ENCODE measurements at regions not wholly inside any gene's neighbourhood (a gene's known extent, or its start where the extent isn't known, plus 50 kb on each side); places are given as distances from the start of the nearest gene placed in this dataset.
A peak's percentile ranks its signal among the peaks of the same experiment; 100 is the strongest.

GRCh38 chr4:184879271-184879670 lies 53.5 kb upstream of the ACSL1 start:
- ATAC-seq (no peak), DNase-seq (no peak)
- intact Hi-C loops (cut with DNase I, micrococcal nuclease): no loop called here

- DNase-seq (no peak), ATAC-seq (no peak)
- intact Hi-C loops (cut with DNase I, micrococcal nuclease): no loop called here
Measured at GRCh38 chr4:184882276-184882675, 56.5 kb upstream of the ACSL1 start.

GRCh38 chr4:184883024-184883423 lies 57.3 kb upstream of the ACSL1 start:
- DNase-seq (no peak), ATAC-seq (no peak)
- intact Hi-C loops (cut with DNase I, micrococcal nuclease): no loop called here

- DNase-seq (no peak), ATAC-seq (no peak)
Measured at GRCh38 chr4:184884883-184885282, 59.1 kb upstream of the ACSL1 start.

GRCh38 chr4:184885602-184886001 lies 59.8 kb upstream of the ACSL1 start:
- intact Hi-C loops (cut with DNase I, micrococcal nuclease): no loop called here
- no peak for ATAC-seq

More at GRCh38 chr4:184884883-184885282, 59.1 kb upstream of the ACSL1 start:
- intact Hi-C loops (cut with DNase I, micrococcal nuclease): no loop called here

GRCh38 chr4:184887333-184887732 lies 61.6 kb upstream of the ACSL1 start:
- intact Hi-C loops (cut with DNase I, micrococcal nuclease): no loop called here
- no peak for DNase-seq
- ATAC-seq: no peak

More at GRCh38 chr4:184885602-184886001, 59.8 kb upstream of the ACSL1 start:
- no peak for DNase-seq

GRCh38 chr4:184887947-184888346 lies 62.2 kb upstream of the ACSL1 start:
- no peak for DNase-seq
- intact Hi-C loops (cut with DNase I, micrococcal nuclease): no loop called here
- ATAC-seq: no peak

GRCh38 chr4:184889666-184890335 lies 64.0 kb upstream of the ACSL1 start:
- intact Hi-C loops (cut with DNase I, micrococcal nuclease): no loop called here
- ATAC-seq: no peak
- no peak for DNase-seq

- ATAC-seq: no peak
- intact Hi-C loops (cut with DNase I, micrococcal nuclease): no loop called here
- no peak for DNase-seq
Measured at GRCh38 chr4:184890499-184890898, 64.7 kb upstream of the ACSL1 start.

GRCh38 chr4:184891816-184892397 lies 66.1 kb upstream of the ACSL1 start:
- no peak for ATAC-seq

GRCh38 chr4:184892999-184893398 lies 67.2 kb upstream of the ACSL1 start:
- intact Hi-C loops (cut with DNase I, micrococcal nuclease): no loop called here
- no peak for DNase-seq
- no peak for ATAC-seq

More at GRCh38 chr4:184891816-184892397, 66.1 kb upstream of the ACSL1 start:
- no peak for DNase-seq
- intact Hi-C loops (cut with DNase I, micrococcal nuclease): no loop called here

GRCh38 chr4:184893801-184894571 lies 68.2 kb upstream of the ACSL1 start:
- no peak for DNase-seq
- intact Hi-C loops (cut with DNase I, micrococcal nuclease): no loop called here
- ATAC-seq: no peak

GRCh38 chr4:184895012-184895695 lies 69.4 kb upstream of the ACSL1 start:
- ATAC-seq (no peak), DNase-seq (no peak)
- intact Hi-C loops (cut with DNase I, micrococcal nuclease): no loop called here

GRCh38 chr4:184896868-184897715 lies 71.3 kb upstream of the ACSL1 start:
- intact Hi-C loops (cut with DNase I, micrococcal nuclease): no loop called here
- ATAC-seq (no peak), DNase-seq (no peak)

- intact Hi-C loops (cut with DNase I, micrococcal nuclease): no loop called here
- ATAC-seq (no peak), DNase-seq (no peak)
Measured at GRCh38 chr4:184897895-184898294, 72.1 kb upstream of the ACSL1 start.

- intact Hi-C loops (cut with DNase I, micrococcal nuclease): no loop called here
- no peak for ATAC-seq
- DNase-seq: no peak
Measured at GRCh38 chr4:184898793-184899192, 73.0 kb upstream of the ACSL1 start.

GRCh38 chr4:184899261-184900134 lies 73.7 kb upstream of the ACSL1 start:
- ATAC-seq (peak; percentile 95), DNase-seq (peak; percentile 52 to 55)
- intact Hi-C loops (cut with DNase I, micrococcal nuclease): no loop called here

- DNase-seq (no peak), ATAC-seq (no peak)
- intact Hi-C loops (cut with DNase I, micrococcal nuclease): no loop called here
Measured at GRCh38 chr4:184900184-184900583, 74.4 kb upstream of the ACSL1 start.
